HT-29 (cell line): ENCODE measurements at regions not wholly inside any gene's neighbourhood (a gene's known extent, or its start where the extent isn't known, plus 50 kb on each side); places are given as distances from the start of the nearest gene placed in this dataset.
"Not testable (repeated sequence)": the region's sequence is repeated elsewhere in the genome, so short reads cannot be mapped to it uniquely, and the experiment has no call there.

Experiments
- DNase-seq: peaks from one replicate; pipeline ENCODE4 v3.0.0-alpha.2; 2015; ENCODE audit warnings: low spot score
- small RNA-seq: library from RNA; depleted of rRNA; stranded (forward); fragments of <200 nt; gene quantifications from one replicate; pipeline ENCODE3, GENCODE V24; 2014

DNA sequence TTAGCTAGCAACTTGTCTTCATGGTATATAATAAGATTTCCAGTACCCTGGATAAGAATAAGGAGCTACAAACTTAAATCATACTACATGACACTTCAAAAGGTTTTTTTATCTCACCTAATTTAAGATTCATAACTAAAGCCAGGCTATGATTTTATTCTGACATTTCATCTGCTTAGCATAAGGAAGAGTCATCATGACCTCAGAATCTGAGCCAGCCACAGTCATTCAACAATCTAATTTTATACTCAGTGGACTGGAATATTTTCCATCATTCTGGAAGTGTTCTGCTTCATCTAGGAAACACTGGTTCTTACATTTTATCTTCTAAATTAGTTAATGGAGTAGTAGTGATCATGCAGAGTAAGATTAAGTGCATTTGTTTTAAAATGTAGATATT, 102.1 kb upstream of the KCND2 start:
- DNase-seq: no peak

GRCh38 chr7:120171406-120171805, 101.6 kb upstream of the KCND2 start:
- peak; percentile 6 for DNase-seq

GRCh38 chr7:120180221-120180620, 92.8 kb upstream of the KCND2 start:
- DNase-seq: no peak

GRCh38 chr7:120181499-120181898, 91.5 kb upstream of the KCND2 start:
- no peak for DNase-seq

DNA sequence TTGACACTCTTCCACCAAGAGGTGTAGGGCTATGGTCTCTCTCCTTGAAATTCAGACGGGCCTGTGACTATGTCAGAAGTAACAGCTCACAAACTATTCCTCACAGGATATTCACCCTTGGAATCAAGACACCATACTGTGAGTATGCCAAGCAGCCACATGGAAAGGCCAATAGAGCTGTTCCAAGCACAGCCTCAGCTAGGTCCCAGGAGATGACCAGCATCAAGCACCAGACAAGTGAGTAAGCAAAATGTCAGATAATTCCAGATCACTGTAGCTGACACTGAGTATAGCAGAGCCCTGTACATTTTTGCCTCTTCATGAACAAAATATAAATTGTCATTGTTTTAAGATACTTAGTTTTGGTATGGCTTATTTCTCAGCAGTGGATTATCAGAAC, 88.1 kb upstream of the KCND2 start:
- DNase-seq: no peak

GRCh38 chr7:120185940-120186682, 86.9 kb upstream of the KCND2 start:
- no peak for DNase-seq

GRCh38 chr7:120186688-120187087, 86.3 kb upstream of the KCND2 start:
- DNase-seq: no peak

DNA sequence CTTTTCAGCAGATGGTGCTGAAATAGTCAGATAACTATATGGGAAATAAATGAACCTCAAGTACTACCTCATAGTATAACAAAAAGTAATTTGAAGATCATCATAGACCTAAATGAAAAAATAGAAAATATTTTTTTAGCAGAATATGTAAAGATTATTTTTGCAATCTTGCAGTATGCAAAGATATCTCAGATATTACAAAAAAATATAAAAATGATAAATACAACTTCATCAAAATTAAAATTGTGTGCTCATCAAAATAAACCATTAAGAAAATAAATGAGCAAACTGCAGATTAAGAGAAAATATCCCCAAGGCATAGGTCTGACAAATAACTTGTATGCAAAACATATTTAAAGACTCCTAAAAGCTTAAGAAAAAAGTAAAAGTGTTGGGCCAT, 83.4 kb upstream of the KCND2 start:
- no peak for DNase-seq

GRCh38 chr7:120190109-120190508, 82.9 kb upstream of the KCND2 start:
- DNase-seq: no peak

GRCh38 chr7:120190566-120190965, 82.4 kb upstream of the KCND2 start:
- no peak for DNase-seq

GRCh38 chr7:120191423-120191822, 81.6 kb upstream of the KCND2 start:
- not testable (repeated sequence) for DNase-seq

- no peak for DNase-seq
These were observed 71.7 kb upstream of the KCND2 start for GRCh38 chr7:120201290-120201689.

DNA sequence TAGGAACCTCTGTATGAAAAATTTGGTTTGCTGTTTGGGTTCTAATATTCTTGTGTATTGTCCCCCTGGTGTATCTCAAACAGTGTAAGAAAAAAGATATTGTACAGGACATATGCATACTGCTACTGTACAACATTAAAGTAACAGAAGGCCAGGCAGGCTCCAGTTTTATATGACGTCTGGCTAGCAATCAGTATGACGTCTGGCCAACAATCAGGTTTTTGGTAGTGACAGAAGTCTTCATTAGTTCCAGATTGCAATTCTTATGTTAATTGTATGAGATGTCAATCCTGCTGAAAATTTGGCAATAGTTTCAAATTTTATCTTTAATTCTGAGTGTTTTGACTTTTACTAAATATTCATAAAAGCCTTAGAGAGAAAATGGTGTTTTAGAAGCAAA, 67.9 kb upstream of the KCND2 start:
- no peak for DNase-seq

GRCh38 chr7:120207037-120207436, 65.9 kb upstream of the KCND2 start:
- no peak for DNase-seq

- no peak for DNase-seq
These were observed 57.3 kb upstream of the KCND2 start for GRCh38 chr7:120215654-120216053.

GRCh38 chr7:120216947-120217346, 56.0 kb upstream of the KCND2 start:
- no peak for DNase-seq

GRCh38 chr7:120218712-120219111, 54.3 kb upstream of the KCND2 start:
- DNase-seq: no peak

DNA sequence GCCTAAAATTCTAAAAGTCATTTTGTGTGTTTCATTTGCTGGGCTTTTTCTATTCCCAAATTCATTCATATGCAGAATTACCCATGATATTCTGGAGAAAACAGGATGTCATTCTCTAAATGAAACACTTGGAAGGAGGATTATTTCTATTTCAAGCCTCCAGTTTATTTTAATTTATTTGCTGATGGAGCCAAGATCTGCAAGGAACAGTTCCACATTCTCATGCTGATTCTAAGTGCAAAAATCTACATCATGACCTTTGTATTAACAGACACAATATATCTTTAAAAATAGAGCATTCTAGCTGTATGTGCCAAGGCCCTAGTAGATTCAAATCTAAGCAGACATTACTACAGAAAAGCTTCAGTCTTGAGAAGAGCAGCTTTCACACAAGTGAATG, 51.3 kb upstream of the KCND2 start:
- no peak for DNase-seq

Small RNA genes in the stretch of these regions (small RNA-seq; reads per million reads assigned to genes)
- 0.57 reads per million for gene RNU1-29P
